Cardiac muscle cell (in vitro differentiated cells and primary cell): ENCODE measurements at regions not wholly inside any gene's neighbourhood (a gene's known extent, or its start where the extent isn't known, plus 50 kb on each side); places are given as distances from the start of the nearest gene placed in this dataset.

Experiments
- DNase-seq, 2 donors: peaks; one replicate each; pipeline versions ENCODE4 v3.0.0 to v3.0.0-alpha.2; 2010 to 2017; ENCODE audit warnings: low read depth in 1 of 2, low spot score in 1 of 2
- H3K27ac ChIP-seq: fragments of 200-600 bp; sonication (generic); 2 replicates; pipeline ENCODE4 v1.5.1; 2016
- H3K27me3 ChIP-seq: fragments of 200-600 bp; sonication (generic); 2 replicates; pipeline ENCODE4 v1.6.0; 2016; ENCODE audit warnings: control low read depth
- H3K36me3 ChIP-seq: fragments of 200-600 bp; sonication (generic); 2 replicates; pipeline ENCODE4 v1.5.1; 2016; ENCODE audit warnings: control low read depth
- H3K4me1 ChIP-seq: fragments of 200-600 bp; sonication (generic); 2 replicates; pipeline ENCODE4 v1.8.1; 2017; ENCODE audit warnings: low read depth, mild to moderate bottlenecking, mixed run types
- H3K4me3 ChIP-seq: fragments of 200-600 bp; sonication (generic); 2 replicates; pipeline ENCODE4 v1.5.1; 2016; ENCODE audit warnings: mild to moderate bottlenecking
- H3K9me3 ChIP-seq: fragments of 200-600 bp; sonication (generic); 2 replicates; pipeline ENCODE4 v1.5.1; 2017; ENCODE audit warnings: low read depth, mild to moderate bottlenecking, control low read depth
- CTCF ChIP-seq: IDR thresholded peaks from 2 replicates; pipeline ENCODE4 v1.5.1; 2012; ENCODE audit warnings: low read depth, mild to moderate bottlenecking, low read length

DNA sequence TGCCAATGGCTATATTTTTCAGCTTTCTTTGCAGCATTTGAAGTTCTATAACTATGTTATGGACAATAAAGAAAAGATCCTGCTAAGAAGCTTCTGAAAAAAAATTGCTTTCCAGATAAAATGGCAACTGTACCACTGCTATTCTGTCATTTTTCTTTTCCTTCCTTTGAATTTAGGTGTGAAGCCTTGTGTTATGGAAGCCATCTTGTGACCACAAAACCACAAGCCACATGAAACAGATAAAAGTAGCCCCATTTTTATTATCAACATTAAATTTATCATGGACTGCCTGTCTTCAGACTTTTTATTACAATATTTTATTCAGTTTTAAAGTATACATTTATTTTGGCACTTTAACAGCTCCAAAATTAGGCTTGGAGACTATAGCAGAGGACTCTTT lies 289.9 kb upstream of the ACTBL2 start:
- Histone ChIP-seq H3K27ac (no peak overlapping the region), H3K4me1 (peaks cover 5% of the 10 kb centered on the region), H3K4me3 (no peak overlapping the region), H3K36me3 (no peaks in the 10 kb centered on the region), H3K9me3 (no peaks in the 10 kb centered on the region), H3K27me3 (no peaks in the 10 kb centered on the region)
- TF ChIP-seq CTCF = no peak
- peak in 1 of 2 donors; percentile 12 for DNase-seq

DNA sequence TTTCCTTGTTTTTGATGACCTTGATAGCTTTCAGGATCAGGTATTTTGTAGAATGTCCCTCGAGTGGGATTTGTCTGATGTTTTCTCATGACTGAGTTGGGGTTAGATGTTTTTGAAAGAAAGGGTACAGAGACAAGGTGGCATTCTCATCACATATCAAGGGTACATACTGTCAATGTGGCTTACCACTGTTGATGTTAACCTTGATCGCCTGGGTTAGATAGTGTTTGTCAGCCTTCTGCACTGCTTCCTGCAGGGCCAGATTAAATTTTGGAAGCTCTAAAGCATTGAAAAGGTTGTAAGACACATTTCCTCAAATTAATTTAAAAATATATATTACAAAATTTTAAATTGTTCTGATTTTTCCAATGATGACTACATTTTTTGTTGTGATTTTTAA lies 287.4 kb upstream of the ACTBL2 start:
- TF ChIP-seq CTCF = no peak
- H3K27me3 ChIP-seq = no peaks in the 10 kb centered on the region
- H3K36me3 ChIP-seq = no peaks in the 10 kb centered on the region
- H3K27ac ChIP-seq = no peak overlapping the region
- H3K4me1 ChIP-seq = no peaks in the 10 kb centered on the region
- no peak for DNase-seq
- no peak overlapping the region for H3K4me3 ChIP-seq
- H3K9me3 ChIP-seq = no peaks in the 10 kb centered on the region

DNA sequence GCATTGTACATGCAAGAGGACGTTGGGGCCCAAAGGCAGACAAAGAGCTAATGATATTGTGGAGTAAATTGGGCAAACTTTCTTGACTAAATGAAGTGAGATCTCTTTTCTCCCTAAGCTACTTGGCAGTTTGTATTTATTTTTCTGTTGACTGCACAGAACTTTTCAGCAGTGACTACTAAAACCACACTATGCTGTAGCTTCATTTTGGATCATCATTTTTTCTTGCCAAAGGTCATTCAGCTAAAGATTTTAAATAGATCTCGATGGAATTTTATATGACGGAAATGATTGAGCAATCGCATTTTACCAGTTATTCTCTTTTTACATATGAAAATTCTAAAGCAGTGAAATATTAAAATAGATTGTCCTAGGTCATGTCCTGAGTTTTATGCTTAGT lies 286.1 kb upstream of the ACTBL2 start:
- DNase-seq = no peak
- no peak overlapping the region for H3K27ac ChIP-seq
- no peaks in the 10 kb centered on the region for H3K9me3 ChIP-seq
- H3K4me1 ChIP-seq = no peaks in the 10 kb centered on the region
- H3K27me3 ChIP-seq = no peaks in the 10 kb centered on the region
- H3K4me3 ChIP-seq = no peak overlapping the region
- H3K36me3 ChIP-seq = no peaks in the 10 kb centered on the region
- TF ChIP-seq CTCF = no peak

DNA sequence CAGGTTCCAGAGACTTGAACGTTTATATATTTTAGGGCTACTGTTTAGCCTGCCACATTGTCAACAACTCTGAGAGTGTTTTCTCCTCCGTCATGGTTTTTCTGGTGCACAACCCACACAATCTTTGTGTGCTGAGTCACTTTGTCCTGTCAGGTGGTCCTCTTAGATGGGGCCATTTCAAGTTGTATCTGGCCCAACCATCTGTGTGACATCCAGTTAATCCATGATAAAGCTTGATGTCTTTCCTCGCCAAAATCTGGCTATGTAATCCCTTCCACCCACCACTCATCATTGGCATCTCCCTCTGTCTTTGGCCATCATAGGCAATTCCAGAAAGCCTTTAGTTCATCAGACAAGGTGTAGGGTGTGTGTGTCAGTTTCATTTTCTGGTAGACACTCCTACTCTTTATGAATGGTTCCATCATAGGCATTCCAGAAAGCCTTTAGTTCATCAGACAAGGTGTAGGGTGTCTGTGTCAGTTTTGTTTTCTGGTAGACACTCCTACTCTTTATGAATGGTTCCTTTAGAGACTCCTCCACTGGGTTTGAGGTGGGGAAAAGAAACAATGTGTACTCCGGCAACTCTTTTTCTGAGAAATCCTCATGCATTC lies 282.0 kb upstream of the ACTBL2 start:
- no peaks in the 10 kb centered on the region for H3K36me3 ChIP-seq
- H3K27ac ChIP-seq = no peak overlapping the region
- no peaks in the 10 kb centered on the region for H3K4me1 ChIP-seq
- H3K9me3 ChIP-seq = no peaks in the 10 kb centered on the region
- H3K4me3 ChIP-seq = no peak overlapping the region
- TF ChIP-seq CTCF = no peak
- DNase-seq = no peak
- H3K27me3 ChIP-seq = no peaks in the 10 kb centered on the region

- no peak for TF ChIP-seq CTCF
- H3K4me1 ChIP-seq = no peaks in the 10 kb centered on the region
- no peak for DNase-seq
Observed at GRCh38 chr5:57761513-57761912, 278.9 kb upstream of the ACTBL2 start.

DNA sequence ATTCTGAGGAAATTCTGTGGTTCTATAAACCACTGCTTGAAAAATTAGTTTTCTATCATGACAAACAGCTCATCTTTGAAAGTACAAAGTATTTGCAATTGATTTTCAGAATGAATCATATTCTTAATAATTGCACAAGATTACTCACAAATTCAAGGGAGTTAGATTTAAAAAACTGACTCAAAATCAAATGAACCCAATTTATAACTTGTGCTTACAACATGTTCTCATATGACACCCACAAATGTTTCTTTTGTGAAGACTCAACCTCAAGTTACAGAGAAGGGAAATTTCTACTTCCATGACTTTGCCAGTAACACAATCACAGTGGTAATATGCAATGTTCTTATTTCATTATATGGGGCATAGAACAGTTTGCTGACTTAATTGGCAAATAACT lies 272.0 kb upstream of the ACTBL2 start:
- Histone ChIP-seq H3K36me3 (no peaks in the 10 kb centered on the region), H3K27me3 (no peaks in the 10 kb centered on the region), H3K4me3 (no peak overlapping the region), H3K27ac (no peak overlapping the region), H3K9me3 (no peaks in the 10 kb centered on the region), H3K4me1 (no peaks in the 10 kb centered on the region)
- DNase-seq = no peak
- no peak for TF ChIP-seq CTCF

More at GRCh38 chr5:57761513-57761912, 278.9 kb upstream of the ACTBL2 start:
- no peak overlapping the region for H3K4me3 ChIP-seq
- no peaks in the 10 kb centered on the region for H3K9me3 ChIP-seq
- no peaks in the 10 kb centered on the region for H3K27me3 ChIP-seq
- H3K36me3 ChIP-seq = no peaks in the 10 kb centered on the region
- H3K27ac ChIP-seq = no peak overlapping the region
